HepG2 (cell line): ENCODE measurements at regions not wholly inside any gene's neighbourhood (a gene's known extent, or its start where the extent isn't known, plus 50 kb on each side); places are given as distances from the start of the nearest gene placed in this dataset.

Experiments used
- CBX2 ChIP-seq, 2 experiments: fragments of 200-600 bp in 1 of 2; sonication (generic); formaldehyde crosslinking in 1 of 2; IDR thresholded peaks; 2 replicates each; pipeline versions ENCODE4 v1.7.0 to v1.8.1; 2018 to 2022; ENCODE audit warnings: low read depth in 2 of 2, low read length in 1 of 2, mild to moderate bottlenecking in 1 of 2, missing genetic modification reagents in 1 of 2
- FOXP1 ChIP-seq, 2 experiments: fragments of 450-650 bp in 1 of 2; IDR thresholded peaks; 2 replicates each; pipeline ENCODE4 v1.6.1; 2017 to 2018; ENCODE audit warnings: antibody characterized with exemption in 1 of 2
- GMEB2 ChIP-seq: IDR thresholded peaks from 2 replicates; pipeline ENCODE4 v1.6.1; 2016; ENCODE audit warnings: missing biosample characterization, missing genetic modification reagents, low read depth
- KDM3A ChIP-seq: IDR thresholded peaks from 2 replicates; pipeline ENCODE4 v1.6.1; 2018; ENCODE audit warnings: low read depth, missing compliant biosample characterization
- NFIB ChIP-seq: sonication (generic); formaldehyde crosslinking; IDR thresholded peaks from 2 replicates; pipeline ENCODE4 v1.9.0; 2021; ENCODE audit warnings: missing genetic modification reagents, mild to moderate bottlenecking, borderline replicate concordance
- PCBP2 ChIP-seq: fragments of 200-400 bp; formaldehyde crosslinking; optimal IDR thresholded peaks from 2 replicates; pipeline ENCODE3; 2018; ENCODE audit warnings: low read length, low read depth; ENCODE audit not compliant: poor library complexity, severe bottlenecking
- PHF8 ChIP-seq: sonication (generic); formaldehyde crosslinking; IDR thresholded peaks from 2 replicates; pipeline ENCODE4 v1.5.0; 2020; ENCODE audit warnings: missing genetic modification reagents
- POLR2A ChIP-seq, 2 experiments: IDR thresholded peaks; 2 replicates each; pipeline ENCODE4 v1.6.1; 2011; ENCODE audit warnings: low read depth in 2 of 2, low read length in 2 of 2, mild to moderate bottlenecking in 1 of 2, moderate library complexity in 1 of 2; ENCODE audit not compliant: insufficient read depth in 1 of 2
- RAD51 ChIP-seq: fragments of 450-650 bp; IDR thresholded peaks from 2 replicates; pipeline ENCODE4 v1.6.1; 2016; ENCODE audit warnings: borderline replicate concordance
- RARA ChIP-seq: IDR thresholded peaks from 2 replicates; pipeline ENCODE4 v1.6.1; 2016; ENCODE audit warnings: missing genetic modification reagents, missing compliant biosample characterization
- TF ChIP-seq, protein P1 (sequence below): sonication (generic); formaldehyde crosslinking; IDR thresholded peaks from 2 replicates; pipeline ENCODE4 v1.5.0; 2020; ENCODE audit warnings: missing genetic modification reagents
- TF ChIP-seq, protein P2 (sequence below): sonication (generic); formaldehyde crosslinking; IDR thresholded peaks from 2 replicates; pipeline ENCODE4 v1.5.1; 2020; ENCODE audit warnings: mild to moderate bottlenecking, missing genetic modification reagents, moderate library complexity

DNA sequence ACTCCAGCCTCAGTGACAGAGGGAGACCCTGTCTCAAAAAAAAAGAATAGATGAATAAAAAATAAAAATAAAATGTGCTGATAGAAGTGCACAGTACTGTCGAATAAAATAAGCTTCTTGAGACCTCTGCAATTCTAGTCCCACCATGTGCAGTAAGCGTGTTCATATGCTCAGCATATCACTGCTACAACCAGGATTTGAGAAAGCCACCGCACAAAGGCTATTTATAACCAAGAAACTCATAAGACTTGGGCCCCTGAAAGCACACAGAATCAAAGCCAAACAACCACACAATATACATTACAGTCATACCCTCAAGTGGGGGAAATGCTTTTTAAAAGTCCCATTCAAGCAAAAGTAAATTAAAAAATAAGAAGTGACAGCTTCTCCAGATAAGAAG, 56.5 kb upstream of the FXR1 start:
- no peak for TF ChIP-seq RAD51
- no peak for TF ChIP-seq KDM3A (CRISPR knock-in tag)
- TF ChIP-seq POLR2A (IDR thresholded peaks at IDR 0.05; ENCODE audit: insufficient read depth in 1 of 2, low read depth in 2 of 2, low read length in 2 of 2), result no peak
- no peak for TF ChIP-seq CBX2 (IDR thresholded peaks at IDR 0.05; ENCODE audit: low read depth, low read length)
- no peak for TF ChIP-seq CBX2 (CRISPR knock-in tag; IDR thresholded peaks at IDR 0.05; ENCODE audit: low read depth)
- TF ChIP-seq PCBP2, result no peak
- no peak for TF ChIP-seq FOXP1 (IDR thresholded peaks at IDR 0.05)
- TF ChIP-seq FOXP1 (CRISPR knock-in tag; IDR thresholded peaks at IDR 0.05), result no peak
- TF ChIP-seq RARA (CRISPR knock-in tag), result no peak
- no peak for TF ChIP-seq NFIB
- TF ChIP-seq PHF8 (CRISPR knock-in tag), result no peak
- no peak for TF ChIP-seq GMEB2 (CRISPR knock-in tag)
- TF ChIP-seq, protein P1, sequence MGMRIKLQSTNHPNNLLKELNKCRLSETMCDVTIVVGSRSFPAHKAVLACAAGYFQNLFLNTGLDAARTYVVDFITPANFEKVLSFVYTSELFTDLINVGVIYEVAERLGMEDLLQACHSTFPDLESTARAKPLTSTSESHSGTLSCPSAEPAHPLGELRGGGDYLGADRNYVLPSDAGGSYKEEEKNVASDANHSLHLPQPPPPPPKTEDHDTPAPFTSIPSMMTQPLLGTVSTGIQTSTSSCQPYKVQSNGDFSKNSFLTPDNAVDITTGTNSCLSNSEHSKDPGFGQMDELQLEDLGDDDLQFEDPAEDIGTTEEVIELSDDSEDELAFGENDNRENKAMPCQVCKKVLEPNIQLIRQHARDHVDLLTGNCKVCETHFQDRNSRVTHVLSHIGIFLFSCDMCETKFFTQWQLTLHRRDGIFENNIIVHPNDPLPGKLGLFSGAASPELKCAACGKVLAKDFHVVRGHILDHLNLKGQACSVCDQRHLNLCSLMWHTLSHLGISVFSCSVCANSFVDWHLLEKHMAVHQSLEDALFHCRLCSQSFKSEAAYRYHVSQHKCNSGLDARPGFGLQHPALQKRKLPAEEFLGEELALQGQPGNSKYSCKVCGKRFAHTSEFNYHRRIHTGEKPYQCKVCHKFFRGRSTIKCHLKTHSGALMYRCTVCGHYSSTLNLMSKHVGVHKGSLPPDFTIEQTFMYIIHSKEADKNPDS (CRISPR knock-in tag), result no peak
- TF ChIP-seq, protein P2, sequence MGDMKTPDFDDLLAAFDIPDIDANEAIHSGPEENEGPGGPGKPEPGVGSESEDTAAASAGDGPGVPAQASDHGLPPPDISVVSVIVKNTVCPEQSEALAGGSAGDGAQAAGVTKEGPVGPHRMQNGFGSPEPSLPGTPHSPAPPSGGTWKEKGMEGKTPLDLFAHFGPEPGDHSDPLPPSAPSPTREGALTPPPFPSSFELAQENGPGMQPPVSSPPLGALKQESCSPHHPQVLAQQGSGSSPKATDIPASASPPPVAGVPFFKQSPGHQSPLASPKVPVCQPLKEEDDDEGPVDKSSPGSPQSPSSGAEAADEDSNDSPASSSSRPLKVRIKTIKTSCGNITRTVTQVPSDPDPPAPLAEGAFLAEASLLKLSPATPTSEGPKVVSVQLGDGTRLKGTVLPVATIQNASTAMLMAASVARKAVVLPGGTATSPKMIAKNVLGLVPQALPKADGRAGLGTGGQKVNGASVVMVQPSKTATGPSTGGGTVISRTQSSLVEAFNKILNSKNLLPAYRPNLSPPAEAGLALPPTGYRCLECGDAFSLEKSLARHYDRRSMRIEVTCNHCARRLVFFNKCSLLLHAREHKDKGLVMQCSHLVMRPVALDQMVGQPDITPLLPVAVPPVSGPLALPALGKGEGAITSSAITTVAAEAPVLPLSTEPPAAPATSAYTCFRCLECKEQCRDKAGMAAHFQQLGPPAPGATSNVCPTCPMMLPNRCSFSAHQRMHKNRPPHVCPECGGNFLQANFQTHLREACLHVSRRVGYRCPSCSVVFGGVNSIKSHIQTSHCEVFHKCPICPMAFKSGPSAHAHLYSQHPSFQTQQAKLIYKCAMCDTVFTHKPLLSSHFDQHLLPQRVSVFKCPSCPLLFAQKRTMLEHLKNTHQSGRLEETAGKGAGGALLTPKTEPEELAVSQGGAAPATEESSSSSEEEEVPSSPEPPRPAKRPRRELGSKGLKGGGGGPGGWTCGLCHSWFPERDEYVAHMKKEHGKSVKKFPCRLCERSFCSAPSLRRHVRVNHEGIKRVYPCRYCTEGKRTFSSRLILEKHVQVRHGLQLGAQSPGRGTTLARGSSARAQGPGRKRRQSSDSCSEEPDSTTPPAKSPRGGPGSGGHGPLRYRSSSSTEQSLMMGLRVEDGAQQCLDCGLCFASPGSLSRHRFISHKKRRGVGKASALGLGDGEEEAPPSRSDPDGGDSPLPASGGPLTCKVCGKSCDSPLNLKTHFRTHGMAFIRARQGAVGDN (CRISPR knock-in tag), result no peak
